ENCODE measurements at regions not wholly inside any gene's neighbourhood (a gene's known extent, or its start where the extent isn't known, plus 50 kb on each side); places are given as distances from the start of the nearest gene placed in this dataset.
A peak's percentile ranks its signal among the peaks of the same experiment; 100 is the strongest.

DNA sequence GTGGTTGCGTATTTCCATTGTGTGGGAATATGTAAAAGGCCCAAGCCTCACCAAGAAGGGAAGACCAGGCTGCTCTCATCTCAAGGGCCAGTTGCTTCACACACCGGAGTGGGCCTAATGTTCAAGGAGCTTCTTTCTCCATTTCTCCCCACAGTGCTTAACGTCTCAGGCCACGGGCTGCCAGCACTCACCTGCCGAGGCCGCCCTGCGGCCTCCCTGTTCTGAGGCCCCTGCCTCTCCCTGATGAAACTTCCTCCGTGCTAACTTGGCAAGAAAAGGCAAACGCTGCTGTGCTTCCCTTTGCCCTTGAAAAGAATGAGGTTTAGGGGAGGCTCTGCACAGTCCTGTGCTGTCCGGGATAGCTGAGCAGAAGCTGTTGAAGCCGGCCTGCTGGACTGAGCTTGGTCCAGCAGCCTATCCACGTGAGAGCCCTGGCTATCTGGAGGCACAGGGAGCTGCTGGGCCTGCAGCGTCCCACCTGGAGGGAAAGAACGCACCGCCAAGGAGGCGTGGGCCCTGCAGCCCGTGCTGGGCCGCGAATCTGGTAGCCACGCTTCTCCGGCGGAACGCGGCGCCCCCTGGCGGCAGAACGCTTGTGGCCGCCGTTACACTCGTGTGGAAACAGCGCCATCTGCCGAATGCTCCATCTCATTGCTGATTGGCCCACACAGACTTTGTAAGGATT, 73.5 kb upstream of the PRSS3 start:
- no peaks in the 10 kb centered on the region; the same call in 1 of the 2 replicates for H3K4me1 ChIP-seq (ENCODE audit: insufficient read depth)
- H3K27ac ChIP-seq (ENCODE audit: low read depth), result no peak overlapping the region
- TF ChIP-seq, protein P1, sequence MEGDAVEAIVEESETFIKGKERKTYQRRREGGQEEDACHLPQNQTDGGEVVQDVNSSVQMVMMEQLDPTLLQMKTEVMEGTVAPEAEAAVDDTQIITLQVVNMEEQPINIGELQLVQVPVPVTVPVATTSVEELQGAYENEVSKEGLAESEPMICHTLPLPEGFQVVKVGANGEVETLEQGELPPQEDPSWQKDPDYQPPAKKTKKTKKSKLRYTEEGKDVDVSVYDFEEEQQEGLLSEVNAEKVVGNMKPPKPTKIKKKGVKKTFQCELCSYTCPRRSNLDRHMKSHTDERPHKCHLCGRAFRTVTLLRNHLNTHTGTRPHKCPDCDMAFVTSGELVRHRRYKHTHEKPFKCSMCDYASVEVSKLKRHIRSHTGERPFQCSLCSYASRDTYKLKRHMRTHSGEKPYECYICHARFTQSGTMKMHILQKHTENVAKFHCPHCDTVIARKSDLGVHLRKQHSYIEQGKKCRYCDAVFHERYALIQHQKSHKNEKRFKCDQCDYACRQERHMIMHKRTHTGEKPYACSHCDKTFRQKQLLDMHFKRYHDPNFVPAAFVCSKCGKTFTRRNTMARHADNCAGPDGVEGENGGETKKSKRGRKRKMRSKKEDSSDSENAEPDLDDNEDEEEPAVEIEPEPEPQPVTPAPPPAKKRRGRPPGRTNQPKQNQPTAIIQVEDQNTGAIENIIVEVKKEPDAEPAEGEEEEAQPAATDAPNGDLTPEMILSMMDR (conservative IDR thresholded peaks at IDR 0.05; ENCODE audit: low read depth in 2 of 2), result peak; percentile 95 to 100
- TF ChIP-seq NANOG (IDR thresholded peaks at IDR 0.05; ENCODE audit: borderline replicate concordance), result peak; percentile 28; the same call in 1 of the 2 replicates
- TF ChIP-seq CREB1 (CRISPR knock-in tag; IDR thresholded peaks at IDR 0.05; ENCODE audit: low read depth), result peak; percentile 48; the same call in 1 of the 2 replicates
- TF ChIP-seq POLR2AphosphoS5 (IDR thresholded peaks at IDR 0.05; ENCODE audit: low read depth), result no peak
- H3K4me2 ChIP-seq, result no peak overlapping the region; the same call in 1 of the 2 replicates
- ATAC-seq (peak; percentile 89), DNase-seq (ENCODE audit: low spot score) (peak; percentile 93)
- H4K20me1 ChIP-seq (replicated peaks; ENCODE audit: insufficient read depth), result no peaks in the 10 kb centered on the region
- peaks cover 12% of the 10 kb centered on the region for H3K9me3 Mint-ChIP-seq
- no peaks in the 10 kb centered on the region for H3K36me3 Mint-ChIP-seq (ENCODE audit: low read depth)
- H3K4me1 Mint-ChIP-seq, result no peaks in the 10 kb centered on the region; the same call in 2 of the 3 replicates
- no peaks in the 10 kb centered on the region for H3K36me3 ChIP-seq (ENCODE audit: insufficient read depth)
- peaks cover 23% of the 10 kb centered on the region for H3K27me3 Mint-ChIP-seq (ENCODE audit: insufficient read depth, low read depth, poor library complexity)
- no peak overlapping the region for H3K4me3 ChIP-seq
- H3K9me2 ChIP-seq (ENCODE audit: insufficient read depth), result no peaks in the 10 kb centered on the region
- peak overlapping the region; percentile 98 for H2AFZ ChIP-seq
- H3K27me3 ChIP-seq (ENCODE audit: insufficient read depth), result peaks cover 8% of the 10 kb centered on the region
- no peak overlapping the region for H3K4me3 Mint-ChIP-seq
- H3K27ac Mint-ChIP-seq, result no peak overlapping the region
- no peaks in the 10 kb centered on the region for H3F3A ChIP-seq (replicated peaks; ENCODE audit: low read depth)
- H3K79me2 ChIP-seq (replicated peaks; ENCODE audit: insufficient read depth), result no peaks in the 10 kb centered on the region

DNA sequence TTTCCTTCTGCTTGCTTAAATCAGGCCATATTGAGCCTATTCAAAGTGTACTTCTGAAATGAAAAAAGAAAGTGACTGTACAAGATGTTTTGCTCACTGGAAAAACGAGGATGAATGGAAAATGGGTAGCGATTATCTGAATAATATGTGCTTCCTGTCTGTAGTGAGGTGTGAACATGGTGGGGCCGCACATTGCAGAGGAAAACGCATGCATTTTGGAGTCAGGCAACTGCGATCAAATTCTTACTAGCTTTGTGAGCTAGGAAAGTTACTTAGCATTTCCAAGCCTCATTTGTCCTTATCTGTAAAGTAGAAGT, 73.0 kb upstream of the PRSS3 start:
- Histone ChIP-seq H2AFZ (no peak overlapping the region), H3K9me2 (ENCODE audit: insufficient read depth) (no peaks in the 10 kb centered on the region), H3K36me3 (ENCODE audit: insufficient read depth) (no peaks in the 10 kb centered on the region), H3K27me3 (ENCODE audit: insufficient read depth) (peaks cover 8% of the 10 kb centered on the region), H3K4me2 (no peak overlapping the region), H3K79me2 (replicated peaks; ENCODE audit: insufficient read depth) (no peaks in the 10 kb centered on the region), H3K4me3 (no peak overlapping the region), H3K27ac (ENCODE audit: low read depth) (no peak overlapping the region), H3F3A (replicated peaks; ENCODE audit: low read depth) (no peaks in the 10 kb centered on the region), H3K4me1 (ENCODE audit: insufficient read depth) (no peaks in the 10 kb centered on the region; the same call in 1 of the 2 replicates), H4K20me1 (replicated peaks; ENCODE audit: insufficient read depth) (no peaks in the 10 kb centered on the region)
- Mint-ChIP-seq H3K27ac (no peak overlapping the region), H3K4me3 (no peak overlapping the region), H3K9me3 (peaks cover 17% of the 10 kb centered on the region), H3K27me3 (ENCODE audit: insufficient read depth, low read depth, poor library complexity) (peaks cover 23% of the 10 kb centered on the region), H3K36me3 (ENCODE audit: low read depth) (no peaks in the 10 kb centered on the region), H3K4me1 (no peaks in the 10 kb centered on the region; the same call in 2 of the 3 replicates)
- TF ChIP-seq, protein P1 (conservative IDR thresholded peaks at IDR 0.05; ENCODE audit: low read depth in 2 of 2), result no peak
- no peak for TF ChIP-seq JUNB (IDR thresholded peaks at IDR 0.05; ENCODE audit: unreplicated experiment)
- no peak for TF ChIP-seq POLR2AphosphoS5 (IDR thresholded peaks at IDR 0.05; ENCODE audit: low read depth)
- TF ChIP-seq, protein P2, sequence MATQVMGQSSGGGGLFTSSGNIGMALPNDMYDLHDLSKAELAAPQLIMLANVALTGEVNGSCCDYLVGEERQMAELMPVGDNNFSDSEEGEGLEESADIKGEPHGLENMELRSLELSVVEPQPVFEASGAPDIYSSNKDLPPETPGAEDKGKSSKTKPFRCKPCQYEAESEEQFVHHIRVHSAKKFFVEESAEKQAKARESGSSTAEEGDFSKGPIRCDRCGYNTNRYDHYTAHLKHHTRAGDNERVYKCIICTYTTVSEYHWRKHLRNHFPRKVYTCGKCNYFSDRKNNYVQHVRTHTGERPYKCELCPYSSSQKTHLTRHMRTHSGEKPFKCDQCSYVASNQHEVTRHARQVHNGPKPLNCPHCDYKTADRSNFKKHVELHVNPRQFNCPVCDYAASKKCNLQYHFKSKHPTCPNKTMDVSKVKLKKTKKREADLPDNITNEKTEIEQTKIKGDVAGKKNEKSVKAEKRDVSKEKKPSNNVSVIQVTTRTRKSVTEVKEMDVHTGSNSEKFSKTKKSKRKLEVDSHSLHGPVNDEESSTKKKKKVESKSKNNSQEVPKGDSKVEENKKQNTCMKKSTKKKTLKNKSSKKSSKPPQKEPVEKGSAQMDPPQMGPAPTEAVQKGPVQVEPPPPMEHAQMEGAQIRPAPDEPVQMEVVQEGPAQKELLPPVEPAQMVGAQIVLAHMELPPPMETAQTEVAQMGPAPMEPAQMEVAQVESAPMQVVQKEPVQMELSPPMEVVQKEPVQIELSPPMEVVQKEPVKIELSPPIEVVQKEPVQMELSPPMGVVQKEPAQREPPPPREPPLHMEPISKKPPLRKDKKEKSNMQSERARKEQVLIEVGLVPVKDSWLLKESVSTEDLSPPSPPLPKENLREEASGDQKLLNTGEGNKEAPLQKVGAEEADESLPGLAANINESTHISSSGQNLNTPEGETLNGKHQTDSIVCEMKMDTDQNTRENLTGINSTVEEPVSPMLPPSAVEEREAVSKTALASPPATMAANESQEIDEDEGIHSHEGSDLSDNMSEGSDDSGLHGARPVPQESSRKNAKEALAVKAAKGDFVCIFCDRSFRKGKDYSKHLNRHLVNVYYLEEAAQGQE (IDR thresholded peaks at IDR 0.05; ENCODE audit: unreplicated experiment), result no peak
- TF ChIP-seq STAT1 (IDR thresholded peaks at IDR 0.05; ENCODE audit: unreplicated experiment), result no peak
- TF ChIP-seq EZH2phosphoT487 (IDR thresholded peaks at IDR 0.05; ENCODE audit: unreplicated experiment), result no peak
- TF ChIP-seq, protein P3, sequence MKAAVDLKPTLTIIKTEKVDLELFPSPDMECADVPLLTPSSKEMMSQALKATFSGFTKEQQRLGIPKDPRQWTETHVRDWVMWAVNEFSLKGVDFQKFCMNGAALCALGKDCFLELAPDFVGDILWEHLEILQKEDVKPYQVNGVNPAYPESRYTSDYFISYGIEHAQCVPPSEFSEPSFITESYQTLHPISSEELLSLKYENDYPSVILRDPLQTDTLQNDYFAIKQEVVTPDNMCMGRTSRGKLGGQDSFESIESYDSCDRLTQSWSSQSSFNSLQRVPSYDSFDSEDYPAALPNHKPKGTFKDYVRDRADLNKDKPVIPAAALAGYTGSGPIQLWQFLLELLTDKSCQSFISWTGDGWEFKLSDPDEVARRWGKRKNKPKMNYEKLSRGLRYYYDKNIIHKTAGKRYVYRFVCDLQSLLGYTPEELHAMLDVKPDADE (IDR thresholded peaks at IDR 0.05), result no peak
- TF ChIP-seq NANOG (IDR thresholded peaks at IDR 0.05; ENCODE audit: borderline replicate concordance), result no peak
- no peak for TF ChIP-seq CREB1 (CRISPR knock-in tag; IDR thresholded peaks at IDR 0.05; ENCODE audit: low read depth)
- TF ChIP-seq ZNF331 (CRISPR knock-in tag; IDR thresholded peaks at IDR 0.05; ENCODE audit: low read depth), result no peak
- TF ChIP-seq ZNF114 (CRISPR knock-in tag; IDR thresholded peaks at IDR 0.05), result no peak
- DNase-seq (ENCODE audit: low spot score) (no peak), ATAC-seq (no peak)

Data from GM23338 (cell line).